ENCODE measurements at regions not wholly inside any gene's neighbourhood (a gene's known extent, or its start where the extent isn't known, plus 50 kb on each side); places are given as distances from the start of the nearest gene placed in this dataset.

- TF ChIP-seq CTCF (IDR thresholded peaks at IDR 0.05) (no peak), POLR2A (IDR thresholded peaks at IDR 0.05) (no peak)
These were observed 118.4 kb upstream of the PALMD start for GRCh38 chr1:99527545-99527944.

All from right lobe of liver (tissue), 4 donors.